ENCODE measurements at regions not wholly inside any gene's neighbourhood (a gene's known extent, or its start where the extent isn't known, plus 50 kb on each side); places are given as distances from the start of the nearest gene placed in this dataset.
A peak's percentile ranks its signal among the peaks of the same experiment; 100 is the strongest.

DNA sequence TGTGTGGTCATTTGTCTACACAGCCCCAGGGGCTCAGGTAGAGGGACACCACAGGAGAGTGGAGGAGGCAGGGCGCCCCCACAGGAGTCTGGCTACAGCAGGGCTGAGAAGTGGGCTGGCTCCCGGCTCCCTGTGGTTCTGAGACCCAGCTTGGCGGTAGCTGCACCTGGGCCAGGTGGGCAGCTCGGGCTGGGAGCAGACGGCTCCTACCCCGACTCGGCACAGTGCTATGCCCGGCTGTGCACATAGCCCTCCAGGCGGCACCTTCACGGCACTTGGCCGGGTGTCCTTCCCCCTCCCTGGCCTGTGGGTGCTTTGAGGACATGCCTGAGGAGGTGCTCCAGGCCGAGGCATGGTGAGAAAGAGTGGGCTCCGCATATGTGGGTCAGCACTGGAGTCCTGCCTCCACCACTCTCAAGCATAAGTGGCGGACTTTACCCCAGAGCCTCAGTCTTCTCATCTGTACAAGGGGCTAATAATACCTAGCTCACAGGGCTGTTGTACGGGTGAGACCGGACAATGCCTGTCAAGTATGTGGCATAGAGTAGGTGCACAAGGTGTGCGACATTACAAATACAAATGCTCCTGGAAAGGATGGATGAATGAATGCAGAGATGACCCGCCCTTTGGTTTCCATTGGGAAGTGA, 50.1 kb upstream of the JPH3 start:
- Histone ChIP-seq H3K9me3 (ENCODE audit: low read length) (no peaks in the 10 kb centered on the region), H3K4me1 (ENCODE audit: low read length) (no peaks in the 10 kb centered on the region), H3K4me2 (ENCODE audit: low read depth, low read length, poor library complexity, severe bottlenecking) (no peak overlapping the region), H3K36me3 (ENCODE audit: insufficient read depth, low read length) (no peaks in the 10 kb centered on the region), H3K9ac (ENCODE audit: low read length) (no peak overlapping the region), H4K20me1 (ENCODE audit: insufficient read depth, low read depth, low read length) (no peaks in the 10 kb centered on the region), H2AFZ (ENCODE audit: low read length) (no peak overlapping the region), H3K9me2 (replicated peaks; ENCODE audit: insufficient read depth, low read length) (no peaks in the 10 kb centered on the region), H3K27ac (ENCODE audit: low read length) (no peak overlapping the region), H3K4me3 (ENCODE audit: low read length) (no peak overlapping the region), H3K79me2 (ENCODE audit: low read length) (no peaks in the 10 kb centered on the region), H3K27me3 (ENCODE audit: low read length) (no peaks in the 10 kb centered on the region)
- DNase-seq = no peak

DNA sequence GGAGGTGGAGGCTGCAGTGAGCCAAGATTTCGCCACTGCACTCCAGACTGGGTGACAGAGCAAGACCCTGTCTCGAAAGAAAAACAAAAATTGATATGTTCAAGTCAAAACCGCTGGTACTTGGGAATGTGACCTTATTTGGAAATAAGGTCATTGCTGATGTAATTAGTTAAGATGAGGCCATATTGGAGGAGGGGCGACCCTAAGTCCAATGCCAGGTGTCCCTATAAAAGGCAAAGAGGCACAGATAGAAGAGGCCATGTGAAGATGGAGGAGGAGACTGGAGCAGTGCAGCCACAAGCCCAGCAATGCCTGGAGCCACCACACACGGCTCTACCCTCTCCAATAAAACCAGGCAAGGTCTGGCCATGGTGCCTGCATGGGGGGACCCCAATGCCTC, 50.8 kb upstream of the JPH3 start:
- H3K9me2 ChIP-seq (replicated peaks; ENCODE audit: insufficient read depth, low read length) = no peaks in the 10 kb centered on the region
- no peak overlapping the region for H3K4me3 ChIP-seq (ENCODE audit: low read length)
- no peak overlapping the region for H2AFZ ChIP-seq (ENCODE audit: low read length)
- no peaks in the 10 kb centered on the region for H3K36me3 ChIP-seq (ENCODE audit: insufficient read depth, low read length)
- H4K20me1 ChIP-seq (ENCODE audit: insufficient read depth, low read depth, low read length) = no peaks in the 10 kb centered on the region
- H3K4me2 ChIP-seq (ENCODE audit: low read depth, low read length, poor library complexity, severe bottlenecking) = no peak overlapping the region
- H3K27ac ChIP-seq (ENCODE audit: low read length) = no peak overlapping the region
- no peak for DNase-seq
- no peaks in the 10 kb centered on the region for H3K79me2 ChIP-seq (ENCODE audit: low read length)
- H3K9ac ChIP-seq (ENCODE audit: low read length) = no peak overlapping the region
- H3K27me3 ChIP-seq (ENCODE audit: low read length) = no peaks in the 10 kb centered on the region
- no peaks in the 10 kb centered on the region for H3K9me3 ChIP-seq (ENCODE audit: low read length)
- no peaks in the 10 kb centered on the region for H3K4me1 ChIP-seq (ENCODE audit: low read length)

DNA sequence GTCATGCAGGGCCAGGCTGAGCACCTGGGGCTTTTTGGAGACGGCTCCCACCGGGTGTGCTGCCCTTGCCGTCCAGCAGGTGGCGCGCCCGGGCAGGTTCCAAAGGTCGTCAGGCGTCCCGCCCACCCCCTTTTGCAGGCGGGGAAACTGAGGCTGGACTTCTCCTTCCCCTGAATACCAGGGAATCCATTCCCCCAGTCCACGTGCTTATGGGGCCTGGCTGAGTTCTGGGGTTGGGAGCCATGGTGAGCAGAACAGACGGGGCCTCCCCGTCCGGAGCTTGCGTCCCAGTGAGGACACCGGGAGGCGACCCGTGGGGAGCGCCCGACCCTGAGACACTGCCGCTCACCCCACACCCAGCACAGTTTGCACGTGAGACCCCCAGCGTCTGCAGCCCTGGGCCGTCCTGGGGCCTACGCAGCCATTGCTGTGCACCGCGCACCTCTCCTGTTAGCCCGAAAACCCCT, 51.8 kb upstream of the JPH3 start:
- Histone ChIP-seq H2AFZ (ENCODE audit: low read length) (no peak overlapping the region), H3K27ac (ENCODE audit: low read length) (no peak overlapping the region)

DNA sequence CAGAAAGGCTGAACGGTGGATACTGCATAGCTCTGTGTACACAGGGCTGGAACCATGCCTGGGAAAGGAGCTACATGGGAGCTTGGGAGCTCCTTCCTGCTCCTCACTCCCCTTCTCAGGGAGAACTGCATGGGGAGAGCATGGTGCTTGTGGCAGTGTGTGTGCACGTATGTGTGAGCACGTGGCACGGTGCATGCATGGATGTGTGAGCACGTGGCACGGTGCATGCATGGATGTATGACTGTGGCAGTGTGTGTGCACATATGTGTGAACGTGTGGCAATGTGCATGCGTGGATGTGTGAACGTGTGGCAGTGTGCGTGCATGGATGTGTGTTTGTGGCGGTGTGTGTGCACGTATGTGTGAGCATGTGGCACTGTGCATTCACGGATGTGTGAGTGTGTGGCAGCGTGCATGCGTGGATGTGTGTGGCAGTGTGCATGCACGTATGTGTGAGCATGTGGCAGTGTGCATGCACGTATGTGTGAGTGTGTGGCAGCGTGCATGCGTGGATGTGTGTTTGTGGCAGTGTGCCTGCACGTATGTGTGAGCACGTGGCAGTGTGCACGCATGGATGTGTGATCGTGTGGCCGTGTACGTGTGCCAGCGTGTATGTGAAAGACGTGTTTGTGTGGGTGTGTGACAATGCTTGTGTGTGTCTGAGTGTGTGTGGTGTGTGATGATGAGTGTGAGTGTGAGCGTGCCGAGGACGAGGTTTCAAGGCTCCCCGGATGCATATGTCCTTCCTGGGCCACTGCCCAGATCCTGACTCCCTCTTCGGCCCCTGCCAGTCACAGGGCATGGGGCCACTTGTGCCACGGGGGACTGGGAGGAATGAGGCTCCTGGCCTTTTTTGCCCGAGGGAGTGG, 52.4 kb upstream of the JPH3 start:
- H3K4me3 ChIP-seq (ENCODE audit: low read length) = no peak overlapping the region
- no peak overlapping the region for H3K4me2 ChIP-seq (ENCODE audit: low read depth, low read length, poor library complexity, severe bottlenecking)
- no peak for DNase-seq
- H3K9me3 ChIP-seq (ENCODE audit: low read length) = no peaks in the 10 kb centered on the region
- no peaks in the 10 kb centered on the region for H4K20me1 ChIP-seq (ENCODE audit: insufficient read depth, low read depth, low read length)
- H3K27me3 ChIP-seq (ENCODE audit: low read length) = no peaks in the 10 kb centered on the region
- H3K4me1 ChIP-seq (ENCODE audit: low read length) = no peaks in the 10 kb centered on the region
- no peak overlapping the region for H2AFZ ChIP-seq (ENCODE audit: low read length)
- no peaks in the 10 kb centered on the region for H3K9me2 ChIP-seq (replicated peaks; ENCODE audit: insufficient read depth, low read length)
- no peaks in the 10 kb centered on the region for H3K79me2 ChIP-seq (ENCODE audit: low read length)
- no peak overlapping the region for H3K9ac ChIP-seq (ENCODE audit: low read length)
- H3K27ac ChIP-seq (ENCODE audit: low read length) = no peak overlapping the region
- H3K36me3 ChIP-seq (ENCODE audit: insufficient read depth, low read length) = no peaks in the 10 kb centered on the region

More for the DNA sequence above, 51.8 kb upstream of the JPH3 start:
- Histone ChIP-seq H3K4me1 (ENCODE audit: low read length) (no peaks in the 10 kb centered on the region), H3K27me3 (ENCODE audit: low read length) (no peaks in the 10 kb centered on the region), H3K9me3 (ENCODE audit: low read length) (no peaks in the 10 kb centered on the region), H3K79me2 (ENCODE audit: low read length) (no peaks in the 10 kb centered on the region), H3K9ac (ENCODE audit: low read length) (no peak overlapping the region), H3K4me3 (ENCODE audit: low read length) (no peak overlapping the region), H4K20me1 (ENCODE audit: insufficient read depth, low read depth, low read length) (no peaks in the 10 kb centered on the region), H3K9me2 (replicated peaks; ENCODE audit: insufficient read depth, low read length) (no peaks in the 10 kb centered on the region), H3K36me3 (ENCODE audit: insufficient read depth, low read length) (no peaks in the 10 kb centered on the region), H3K4me2 (ENCODE audit: low read depth, low read length, poor library complexity, severe bottlenecking) (no peak overlapping the region)
- DNase-seq = peak; percentile 71

DNA sequence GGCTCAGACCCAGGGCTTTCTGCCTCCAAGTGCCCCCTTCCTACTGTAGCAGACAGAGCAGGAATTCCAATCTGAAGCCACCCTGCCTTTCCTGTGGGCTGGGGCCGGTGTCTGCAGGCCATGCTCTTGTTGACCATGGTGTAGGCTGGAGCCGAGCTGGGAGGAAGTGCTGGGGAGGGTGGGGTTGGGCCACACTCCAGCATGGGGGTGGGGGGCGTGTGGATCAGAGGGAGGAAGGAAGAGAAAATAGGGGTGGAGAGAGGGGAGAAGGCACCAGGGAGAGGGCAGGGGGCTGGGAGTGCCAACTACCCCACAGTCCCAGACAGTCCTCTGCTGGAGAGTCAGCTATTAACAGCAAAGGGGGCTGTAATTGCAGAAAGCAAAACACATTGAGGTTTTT, 54.3 kb upstream of the JPH3 start:
- H3K9me2 ChIP-seq (replicated peaks; ENCODE audit: insufficient read depth, low read length) = no peaks in the 10 kb centered on the region
- H3K4me3 ChIP-seq (ENCODE audit: low read length) = no peak overlapping the region
- no peak for DNase-seq
- no peaks in the 10 kb centered on the region for H3K36me3 ChIP-seq (ENCODE audit: insufficient read depth, low read length)
- H2AFZ ChIP-seq (ENCODE audit: low read length) = no peak overlapping the region
- H3K79me2 ChIP-seq (ENCODE audit: low read length) = no peaks in the 10 kb centered on the region
- H3K9me3 ChIP-seq (ENCODE audit: low read length) = no peaks in the 10 kb centered on the region
- no peaks in the 10 kb centered on the region for H4K20me1 ChIP-seq (ENCODE audit: insufficient read depth, low read depth, low read length)
- H3K4me2 ChIP-seq (ENCODE audit: low read depth, low read length, poor library complexity, severe bottlenecking) = no peak overlapping the region
- no peak overlapping the region for H3K9ac ChIP-seq (ENCODE audit: low read length)
- H3K27ac ChIP-seq (ENCODE audit: low read length) = no peak overlapping the region
- H3K4me1 ChIP-seq (ENCODE audit: low read length) = no peaks in the 10 kb centered on the region
- no peaks in the 10 kb centered on the region for H3K27me3 ChIP-seq (ENCODE audit: low read length)

DNA sequence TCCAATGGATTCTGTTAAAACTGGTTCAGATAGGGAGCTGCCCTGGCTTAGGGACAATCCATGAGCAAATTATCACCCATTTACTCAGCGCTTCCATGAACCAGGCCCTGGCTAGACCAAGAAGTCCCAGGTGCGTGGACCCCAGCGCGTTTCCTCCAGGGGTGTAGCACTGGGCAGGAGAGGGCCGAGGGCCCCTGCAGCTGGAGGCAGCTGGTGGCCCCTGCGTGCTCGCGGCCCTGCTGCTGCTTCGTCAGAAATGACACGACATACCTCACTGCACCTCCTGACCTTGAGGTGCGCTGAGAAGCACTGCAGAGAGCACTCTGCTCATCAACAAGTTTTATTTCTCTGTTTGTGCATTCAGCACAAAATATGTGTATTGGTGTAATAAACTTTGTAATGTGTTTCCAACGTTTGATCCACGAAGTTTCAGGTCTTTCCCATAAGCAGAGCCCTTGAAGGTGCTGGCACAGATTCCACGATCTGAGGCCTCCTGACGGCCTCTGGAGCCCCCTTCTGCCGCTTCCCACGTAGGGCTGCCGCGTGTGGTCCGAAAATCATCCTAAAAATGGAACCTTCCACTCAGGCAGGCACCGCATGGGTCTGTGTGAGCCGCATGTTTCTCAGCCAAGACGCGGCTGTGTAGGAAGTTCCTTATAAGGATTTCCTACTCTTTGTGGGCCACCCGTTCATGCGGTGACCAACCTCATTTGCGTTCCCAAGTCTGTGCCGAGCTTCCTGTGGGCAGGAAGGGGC, 50.8 kb upstream of the ZCCHC14 start:
- H3K9me3 ChIP-seq (ENCODE audit: low read length) = no peaks in the 10 kb centered on the region
- H3K4me3 ChIP-seq (ENCODE audit: low read length) = no peak overlapping the region
- no peaks in the 10 kb centered on the region for H4K20me1 ChIP-seq (ENCODE audit: insufficient read depth, low read depth, low read length)
- H3K4me1 ChIP-seq (ENCODE audit: low read length) = no peaks in the 10 kb centered on the region
- H3K9me2 ChIP-seq (replicated peaks; ENCODE audit: insufficient read depth, low read length) = no peaks in the 10 kb centered on the region
- DNase-seq = no peak
- no peak overlapping the region for H3K9ac ChIP-seq (ENCODE audit: low read length)
- H2AFZ ChIP-seq (ENCODE audit: low read length) = no peak overlapping the region
- no peaks in the 10 kb centered on the region for H3K36me3 ChIP-seq (ENCODE audit: insufficient read depth, low read length)
- H3K4me2 ChIP-seq (ENCODE audit: low read depth, low read length, poor library complexity, severe bottlenecking) = no peak overlapping the region
- H3K27ac ChIP-seq (ENCODE audit: low read length) = no peak overlapping the region
- H3K79me2 ChIP-seq (ENCODE audit: low read length) = no peaks in the 10 kb centered on the region
- H3K27me3 ChIP-seq (ENCODE audit: low read length) = no peaks in the 10 kb centered on the region

DNA sequence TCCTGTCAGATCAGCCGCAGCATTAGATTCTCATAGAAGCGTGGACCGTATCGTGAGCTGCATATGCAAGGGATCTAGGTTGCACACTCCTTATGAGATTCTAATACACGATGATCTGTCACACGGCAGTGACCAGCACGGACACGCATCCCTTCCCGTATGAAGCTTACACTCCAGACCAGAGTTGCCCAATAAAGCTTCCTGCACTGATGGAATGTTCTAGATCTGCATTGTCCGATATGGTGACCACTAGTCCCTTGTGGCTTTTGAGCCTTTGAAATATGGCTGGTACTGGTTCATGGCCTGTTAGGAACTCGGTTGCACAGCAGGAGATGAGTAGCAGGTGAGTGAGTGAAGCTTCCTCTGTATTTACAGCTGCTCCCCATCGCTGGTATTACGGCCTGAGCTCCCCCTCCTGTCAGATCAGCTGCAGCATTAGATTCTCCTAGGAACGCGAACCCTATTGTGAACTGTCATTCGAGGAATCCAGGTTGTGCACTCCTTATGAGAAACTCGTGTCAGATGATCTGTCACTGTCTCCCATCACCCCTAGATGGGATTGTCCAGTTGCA, 49.8 kb upstream of the ZCCHC14 start:
- no peak overlapping the region for H2AFZ ChIP-seq (ENCODE audit: low read length)
- H3K9me2 ChIP-seq (replicated peaks; ENCODE audit: insufficient read depth, low read length) = no peaks in the 10 kb centered on the region
- H3K27ac ChIP-seq (ENCODE audit: low read length) = no peak overlapping the region
- H3K9ac ChIP-seq (ENCODE audit: low read length) = no peak overlapping the region
- no peak overlapping the region for H3K4me3 ChIP-seq (ENCODE audit: low read length)
- no peaks in the 10 kb centered on the region for H3K9me3 ChIP-seq (ENCODE audit: low read length)
- H3K36me3 ChIP-seq (ENCODE audit: insufficient read depth, low read length) = no peaks in the 10 kb centered on the region
- no peaks in the 10 kb centered on the region for H4K20me1 ChIP-seq (ENCODE audit: insufficient read depth, low read depth, low read length)
- no peaks in the 10 kb centered on the region for H3K4me1 ChIP-seq (ENCODE audit: low read length)
- no peaks in the 10 kb centered on the region for H3K27me3 ChIP-seq (ENCODE audit: low read length)
- H3K79me2 ChIP-seq (ENCODE audit: low read length) = no peaks in the 10 kb centered on the region
- H3K4me2 ChIP-seq (ENCODE audit: low read depth, low read length, poor library complexity, severe bottlenecking) = no peak overlapping the region
- no peak for DNase-seq

Data from Karpas-422 (cell line).